ENCODE measurements at regions not wholly inside any gene's neighbourhood (a gene's known extent, or its start where the extent isn't known, plus 50 kb on each side); places are given as distances from the start of the nearest gene placed in this dataset.

- TF ChIP-seq SIN3A (IDR thresholded peaks at IDR 0.05; ENCODE audit: borderline replicate concordance, insufficient read depth, low read depth, low read length) = no peak
- TF ChIP-seq POLR2AphosphoS5 (IDR thresholded peaks at IDR 0.05; ENCODE audit: low read depth, low read length) = no peak
- TF ChIP-seq TCF7L2 (IDR thresholded peaks at IDR 0.05; ENCODE audit: low read depth, low read length) = no peak
- no peak for TF ChIP-seq REST (IDR thresholded peaks at IDR 0.05; ENCODE audit: insufficient read depth in 1 of 2, low read depth in 2 of 2, low read length in 1 of 2)
- TF ChIP-seq CTCF (IDR thresholded peaks at IDR 0.05) = no peak
- ChIA-PET CTCF (no interaction called here), POLR2A (no interaction called here)
- Histone ChIP-seq H3K4me1 (ENCODE audit: control insufficient read depth, insufficient read depth, low read length) (no peaks in the 10 kb centered on the region), H3K27ac (ENCODE audit: low read length) (no peak overlapping the region), H3K27me3 (ENCODE audit: control insufficient read depth, insufficient read depth, low read length) (no peaks in the 10 kb centered on the region), H3K9me3 (ENCODE audit: control insufficient read depth, insufficient read depth, low read depth, low read length) (no peaks in the 10 kb centered on the region), H3K36me3 (ENCODE audit: control insufficient read depth, insufficient read depth, low read length) (no peaks in the 10 kb centered on the region), H3K4me3 (ENCODE audit: low read depth in 2 of 2, low read length in 2 of 2) (no peak overlapping the region)
- ATAC-seq (no peak), DNase-seq (ENCODE audit: low read depth, low spot score) (no peak)
- in situ Hi-C loops (cut with HindIII; ENCODE audit: low pct_unique_long_range_greater_than_20kb, low sequenced_read_pairs) = no loop called here
- intact Hi-C loops (cut with micrococcal nuclease; ENCODE audit: unreplicated experiment) = no loop called here
- BruUV-seq (replicated peaks) = no TSS peak
Observed at GRCh38 chr14:65349100-65349499, 63.4 kb upstream of the FUT8 start.

GRCh38 chr14:65351493-65352194, 60.9 kb upstream of the FUT8 start:
- TF ChIP-seq POLR2AphosphoS5 (IDR thresholded peaks at IDR 0.05; ENCODE audit: low read depth, low read length) = no peak
- TF ChIP-seq TCF7L2 (IDR thresholded peaks at IDR 0.05; ENCODE audit: low read depth, low read length) = no peak
- TF ChIP-seq SIN3A (IDR thresholded peaks at IDR 0.05; ENCODE audit: borderline replicate concordance, insufficient read depth, low read depth, low read length) = no peak
- no peak for TF ChIP-seq CTCF (IDR thresholded peaks at IDR 0.05)
- TF ChIP-seq REST (IDR thresholded peaks at IDR 0.05; ENCODE audit: insufficient read depth in 1 of 2, low read depth in 2 of 2, low read length in 1 of 2) = no peak
- Histone ChIP-seq H3K36me3 (ENCODE audit: control insufficient read depth, insufficient read depth, low read length) (no peaks in the 10 kb centered on the region), H3K27ac (ENCODE audit: low read length) (no peak overlapping the region), H3K27me3 (ENCODE audit: control insufficient read depth, insufficient read depth, low read length) (no peaks in the 10 kb centered on the region), H3K4me3 (ENCODE audit: low read depth in 2 of 2, low read length in 2 of 2) (no peak overlapping the region), H3K9me3 (ENCODE audit: control insufficient read depth, insufficient read depth, low read depth, low read length) (no peaks in the 10 kb centered on the region), H3K4me1 (ENCODE audit: control insufficient read depth, insufficient read depth, low read length) (no peaks in the 10 kb centered on the region)
- in situ Hi-C loops (cut with HindIII; ENCODE audit: low pct_unique_long_range_greater_than_20kb, low sequenced_read_pairs) (no loop called here), intact Hi-C loops (cut with micrococcal nuclease; ENCODE audit: unreplicated experiment) (no loop called here)
- no peak for DNase-seq (ENCODE audit: low read depth, low spot score)
- no peak for ATAC-seq
- ChIA-PET POLR2A (no interaction called here), CTCF (no interaction called here)
- no TSS peak for BruUV-seq (replicated peaks)

Data from Panc1 (cell line).